ENCODE measurements at regions not wholly inside any gene's neighbourhood (a gene's known extent, or its start where the extent isn't known, plus 50 kb on each side); places are given as distances from the start of the nearest gene placed in this dataset.
A peak's percentile ranks its signal among the peaks of the same experiment; 100 is the strongest.
"Not testable (repeated sequence)": the region's sequence is repeated elsewhere in the genome, so short reads cannot be mapped to it uniquely, and the experiment has no call there.

GRCh38 chr7:97928844-97929243, 56.6 kb upstream of the ASNS start:
- not testable (repeated sequence) for DNase-seq

DNA sequence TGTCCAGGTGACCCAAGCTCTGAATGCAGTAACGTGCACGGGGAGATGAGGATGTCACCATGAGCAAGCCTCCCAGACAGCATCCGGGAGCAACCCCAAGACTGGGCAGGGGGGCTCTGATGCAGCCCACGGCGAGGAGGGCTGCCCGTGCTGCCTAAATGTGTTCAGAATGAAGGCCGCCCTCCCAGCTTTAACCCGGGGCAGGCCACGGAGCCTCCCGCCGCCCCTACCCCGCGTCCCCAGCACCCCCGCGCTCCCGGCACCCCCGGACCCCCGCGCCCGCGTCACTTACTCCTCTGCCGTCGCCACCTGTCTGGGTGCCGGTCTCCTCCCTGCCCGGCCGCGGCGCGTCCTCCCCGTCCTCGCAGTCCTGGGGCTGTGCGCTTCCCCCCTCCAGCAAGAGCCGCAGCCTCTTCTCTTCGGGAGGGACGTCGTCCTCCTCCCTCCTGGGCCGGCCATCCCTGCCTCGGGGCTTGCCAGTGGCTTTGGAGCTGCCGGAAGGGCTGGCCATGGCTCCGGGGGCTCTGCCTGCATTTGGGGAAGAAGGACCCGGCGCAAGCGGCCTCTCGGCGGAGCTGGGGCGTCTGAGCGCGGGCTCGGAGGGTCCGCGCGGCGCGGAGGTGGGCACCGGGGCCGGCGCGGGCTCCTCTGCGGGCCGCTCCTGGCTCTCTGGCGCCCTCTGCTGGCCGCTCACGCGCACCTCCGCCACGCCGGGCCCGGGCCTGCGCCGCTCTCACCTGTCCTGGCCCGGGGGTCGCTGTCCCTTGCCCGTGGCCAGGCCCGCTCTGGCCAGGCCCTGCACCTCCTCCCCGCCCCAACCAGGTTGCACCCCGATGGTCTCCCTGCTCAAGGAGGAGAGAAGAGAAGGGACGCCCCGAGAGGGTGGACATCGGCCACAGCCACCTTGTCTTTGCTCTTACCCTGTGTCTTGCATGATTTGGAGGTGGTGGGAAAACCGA, 55.9 kb upstream of the ASNS start:
- peak; percentile 7 for DNase-seq
